GM18907 (cell line): ENCODE measurements at regions not wholly inside any gene's neighbourhood (a gene's known extent, or its start where the extent isn't known, plus 50 kb on each side); places are given as distances from the start of the nearest gene placed in this dataset.

Experiments used
- ATAC-seq: cut with Tn5 transposase; IDR thresholded peaks from one replicate; pipeline ENCODE4 v1.9.1; 2021; ENCODE audit warnings: mild to moderate bottlenecking, moderate library complexity; ENCODE audit not compliant: unreplicated experiment

DNA sequence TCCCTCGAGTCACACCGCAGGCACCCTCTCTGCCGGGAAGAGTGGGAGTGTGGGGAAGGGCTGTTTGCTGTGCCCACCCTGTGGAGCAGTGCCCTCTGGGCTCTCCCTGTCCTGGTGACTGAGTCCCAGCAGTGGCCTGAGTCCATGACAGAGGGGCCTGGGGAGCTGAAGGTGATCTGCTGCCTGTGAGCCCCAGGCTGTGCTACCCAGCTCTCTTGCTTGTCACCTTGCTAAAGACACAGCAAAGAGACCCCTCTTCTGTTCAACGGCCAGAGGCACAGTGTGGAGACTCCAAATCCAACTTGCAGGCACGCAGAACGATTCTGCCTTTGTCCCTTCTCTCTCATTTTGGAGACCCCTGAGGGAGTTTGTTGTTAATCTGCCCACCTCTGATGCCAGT lies 232.6 kb downstream of the OPA1 start:
- no peak for ATAC-seq

DNA sequence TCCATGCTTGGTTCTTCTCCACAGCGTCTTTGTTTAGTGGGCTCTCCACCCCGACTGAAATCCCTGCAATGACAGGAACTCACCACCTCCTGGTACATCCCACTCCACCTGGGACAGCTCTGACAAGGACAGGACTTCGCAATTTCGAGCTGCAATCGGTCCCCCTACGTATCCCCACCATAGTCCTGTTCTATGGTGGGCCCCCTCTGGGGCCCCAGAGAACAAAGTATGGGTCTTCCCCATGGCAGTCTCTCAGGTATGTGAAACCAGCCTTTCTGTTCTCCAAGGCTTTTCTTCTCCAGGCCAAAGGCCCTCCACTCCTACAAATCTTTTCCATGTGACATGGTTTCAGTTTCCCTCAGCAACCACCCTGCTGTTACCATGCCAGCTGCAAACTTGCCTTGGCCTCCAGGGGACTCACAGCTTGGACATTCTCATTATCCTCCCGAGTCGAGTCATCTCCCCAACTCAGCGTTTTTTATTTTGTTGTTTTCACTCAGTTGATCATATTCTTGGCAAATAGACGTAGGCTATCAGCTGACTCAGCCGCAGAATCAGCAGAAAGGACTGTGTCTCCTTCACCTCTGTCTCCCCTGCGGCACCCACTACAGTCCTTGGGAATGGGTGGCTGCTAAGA lies 233.3 kb downstream of the OPA1 start:
- ATAC-seq: no peak

DNA sequence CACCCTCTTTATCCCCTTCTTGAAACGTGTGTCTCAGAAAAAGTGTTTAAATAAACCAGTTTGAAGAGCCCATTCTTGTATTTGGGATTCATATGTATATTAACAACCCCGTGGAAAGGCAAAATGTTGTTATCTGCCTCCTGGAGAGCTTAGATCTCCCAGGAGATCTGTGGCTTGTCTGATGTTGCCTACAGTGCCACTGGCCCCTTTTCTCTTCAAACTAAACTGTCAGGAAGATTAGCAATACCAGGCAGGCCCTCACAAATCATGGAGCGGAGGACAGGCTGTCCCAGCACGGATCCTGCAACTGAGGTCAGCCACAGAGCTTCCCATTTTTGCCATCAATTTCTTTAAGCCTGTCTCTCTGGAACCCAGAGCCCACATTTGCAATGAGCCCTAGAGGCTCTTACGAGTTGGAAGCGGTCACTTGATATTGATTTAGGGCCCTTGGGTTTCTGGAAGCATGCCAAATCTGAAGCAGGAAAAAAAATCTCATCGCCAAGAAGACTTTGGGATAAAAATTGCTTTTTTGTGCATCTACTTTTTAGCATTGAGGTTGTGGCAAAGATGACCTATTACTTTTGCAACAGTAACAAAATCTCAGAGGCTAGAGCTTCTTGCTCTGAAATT lies 234.1 kb downstream of the OPA1 start:
- no peak for ATAC-seq

DNA sequence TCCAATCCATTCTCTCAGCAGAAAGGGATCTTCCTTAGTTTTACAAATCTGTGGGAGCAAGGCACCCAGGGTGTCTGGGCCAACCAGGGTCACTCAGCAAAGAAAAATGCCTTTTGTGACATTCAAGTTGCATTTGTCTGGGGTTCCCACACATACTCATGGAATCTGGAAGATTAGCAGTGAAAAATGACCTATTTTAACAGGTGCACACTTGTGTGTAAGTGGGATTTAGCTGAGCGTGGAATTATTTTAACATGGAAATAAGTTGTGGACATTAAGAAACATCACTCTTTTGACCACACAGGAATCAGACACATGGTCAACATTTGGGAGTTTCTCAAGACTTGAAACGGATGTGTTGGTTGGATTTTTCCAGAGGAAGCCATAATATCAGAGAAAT lies 234.9 kb downstream of the OPA1 start:
- ATAC-seq: no peak

DNA sequence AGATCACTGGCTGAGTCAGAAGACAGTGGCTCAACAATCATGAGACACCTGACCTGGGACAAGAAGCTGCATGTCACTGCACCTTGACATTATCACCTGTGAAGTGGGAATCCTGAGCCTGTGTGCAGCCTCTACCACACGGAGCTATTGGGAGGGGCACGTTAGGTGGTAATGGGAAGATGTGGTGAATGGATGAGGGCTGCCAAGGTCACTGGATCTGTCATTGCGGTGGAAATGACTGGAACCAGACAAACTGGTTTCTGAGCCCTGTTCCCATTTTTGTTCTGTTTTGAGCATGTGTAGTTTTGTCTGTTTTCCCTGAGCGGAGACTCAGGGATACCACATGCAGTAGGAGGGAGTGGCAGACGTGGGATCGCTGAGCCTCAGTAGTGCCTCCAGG lies 235.5 kb downstream of the OPA1 start:
- ATAC-seq: no peak

DNA sequence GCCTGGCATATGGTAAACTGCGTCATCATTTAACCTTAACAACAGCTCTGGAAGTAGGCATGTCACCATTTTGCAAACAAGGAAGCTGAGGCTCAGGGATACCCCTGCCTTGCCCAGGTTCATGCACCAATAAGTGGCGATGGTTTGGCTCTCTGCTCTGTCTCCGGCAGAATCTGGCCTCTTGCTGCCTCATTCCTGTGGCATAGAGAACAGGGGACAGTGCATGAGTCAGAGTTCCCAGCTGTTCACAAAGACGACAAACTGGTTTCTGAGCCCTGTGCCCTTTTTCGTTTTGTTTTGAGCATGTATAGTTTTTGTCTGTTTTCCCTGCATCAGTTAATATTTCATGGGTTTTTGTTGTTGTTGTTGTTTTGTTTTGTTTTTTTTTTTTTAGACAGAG lies 236.8 kb downstream of the OPA1 start:
- no peak for ATAC-seq

DNA sequence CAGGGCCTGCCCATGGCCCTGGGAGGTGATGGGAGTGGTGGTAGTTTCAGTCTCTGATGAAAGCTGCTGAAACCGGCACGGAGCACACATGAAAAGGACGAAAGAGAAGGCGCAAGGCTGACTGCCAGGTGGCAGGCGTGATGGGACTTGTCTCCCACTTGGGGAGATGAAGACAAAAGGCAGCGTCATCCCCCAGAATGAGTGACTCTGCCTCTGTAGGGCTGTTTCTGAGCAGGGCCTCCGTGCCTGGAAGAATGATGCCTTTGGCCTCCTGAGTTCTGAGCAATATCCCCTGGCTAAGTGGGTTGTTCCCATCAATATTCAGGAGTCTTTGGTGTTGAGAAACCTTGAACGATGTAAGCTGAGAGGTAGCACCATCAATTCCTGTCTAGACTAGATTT lies 237.8 kb downstream of the OPA1 start:
- ATAC-seq: no peak

DNA sequence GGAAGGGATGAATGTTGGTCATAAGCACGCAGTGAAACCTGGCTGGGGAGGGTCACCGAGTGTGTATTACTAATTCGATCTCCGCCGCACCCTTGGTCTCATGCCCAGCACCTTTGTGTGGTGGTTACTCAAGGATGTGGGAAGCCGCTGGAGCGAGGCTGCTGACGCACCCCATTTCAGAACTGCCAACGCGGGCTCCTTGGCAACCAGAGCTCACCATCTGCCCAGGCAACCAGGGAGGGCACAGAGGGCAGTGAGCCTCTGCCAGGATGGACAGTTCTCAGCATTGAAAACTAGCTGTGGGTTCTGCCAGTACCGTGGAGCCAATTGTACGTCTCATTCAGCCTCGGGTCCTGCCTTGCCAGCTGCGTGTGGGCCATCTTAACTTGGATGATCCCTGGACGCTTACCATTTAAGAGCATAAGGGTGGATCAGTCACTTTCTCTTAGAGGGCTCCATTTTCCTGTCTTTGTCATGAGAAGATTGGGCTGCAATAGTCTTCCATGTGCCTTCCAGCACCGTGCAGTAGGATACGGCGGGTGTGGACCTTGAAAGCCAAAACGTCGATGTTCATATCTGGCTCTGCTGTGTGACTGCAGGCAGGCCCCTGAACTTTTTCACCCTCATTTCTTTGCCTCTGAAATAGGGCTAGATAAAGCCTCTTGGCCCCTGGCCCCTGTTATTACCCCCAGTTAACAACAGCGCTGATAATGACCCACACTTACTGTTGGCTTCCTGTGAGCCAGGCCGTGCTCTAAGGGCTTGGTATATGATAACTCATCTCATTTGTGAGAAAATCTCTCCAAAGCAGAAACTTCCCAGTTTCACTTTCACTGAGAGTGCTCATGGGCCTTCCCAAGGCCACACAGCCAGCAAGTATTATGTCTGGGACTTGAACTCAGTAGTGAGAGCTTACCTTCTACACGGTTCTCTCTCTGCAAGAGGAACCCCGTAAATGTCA lies 238.8 kb downstream of the OPA1 start:
- peak; percentile 71 for ATAC-seq

DNA sequence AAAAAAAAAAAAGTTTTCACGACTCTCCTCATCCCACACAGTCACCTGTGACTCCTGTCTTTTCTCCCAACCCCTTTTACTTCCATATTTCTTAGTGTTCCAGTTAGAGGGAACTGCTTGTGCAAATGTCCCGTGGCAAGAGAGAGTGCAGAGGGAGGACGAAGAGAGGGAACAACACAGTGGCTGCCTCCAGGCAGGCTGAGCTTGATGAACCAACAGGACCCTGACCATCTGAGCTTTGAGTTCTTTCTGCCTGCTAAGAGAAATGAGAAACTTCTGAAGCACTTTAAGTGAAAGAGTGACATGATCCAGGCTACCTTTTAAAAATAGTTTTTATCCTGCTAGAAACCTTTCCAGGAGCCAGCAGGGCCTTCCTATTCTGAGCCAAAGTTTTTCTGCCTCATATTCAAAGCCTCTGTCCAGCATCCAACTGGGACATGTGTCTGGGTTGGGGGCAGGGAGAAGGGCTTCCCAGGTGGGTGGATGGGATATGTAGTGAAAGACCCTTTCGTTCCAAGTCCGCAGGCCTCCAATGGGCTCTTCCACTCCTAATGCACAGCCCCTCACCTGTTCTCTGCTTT lies 239.9 kb downstream of the OPA1 start:
- no peak for ATAC-seq

DNA sequence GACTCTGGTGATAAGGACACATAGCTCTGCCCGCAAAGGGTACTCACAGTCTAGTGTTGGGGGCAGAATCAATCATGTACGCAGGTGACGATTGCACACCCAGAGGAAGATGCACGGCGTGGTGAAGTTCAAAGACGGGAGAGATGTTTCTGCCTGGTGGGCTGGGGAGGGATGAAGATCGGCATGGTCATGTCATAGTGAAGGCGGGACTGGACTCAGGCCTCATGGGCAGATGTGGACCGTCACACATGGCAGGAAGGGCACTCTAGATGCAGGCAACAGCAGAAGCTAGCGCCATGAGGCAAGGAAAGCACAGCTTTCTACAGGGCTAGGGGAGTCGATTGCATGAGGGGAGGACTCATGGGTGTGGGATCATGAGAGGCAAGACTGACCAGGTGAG lies 240.6 kb downstream of the OPA1 start:
- ATAC-seq: no peak

DNA sequence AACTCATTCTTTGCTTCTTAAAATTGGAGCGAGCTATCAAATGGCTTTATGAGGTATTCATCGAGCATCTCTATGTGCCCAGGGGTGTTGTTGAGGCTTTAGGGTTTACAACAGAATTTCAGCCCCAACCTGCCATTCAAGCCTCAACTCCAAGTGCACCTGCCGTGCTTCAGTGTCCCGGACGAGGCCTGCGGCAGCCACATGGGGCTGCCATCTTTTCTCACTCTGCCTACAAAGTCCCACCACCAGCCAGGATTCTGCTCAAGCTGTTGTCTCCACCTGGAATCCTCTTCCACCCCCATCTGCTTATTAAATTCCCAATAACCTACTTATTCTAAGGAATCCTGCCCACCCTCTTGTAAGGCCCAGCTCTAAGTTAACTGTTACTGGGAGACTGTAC lies 242.4 kb downstream of the OPA1 start:
- no peak for ATAC-seq

DNA sequence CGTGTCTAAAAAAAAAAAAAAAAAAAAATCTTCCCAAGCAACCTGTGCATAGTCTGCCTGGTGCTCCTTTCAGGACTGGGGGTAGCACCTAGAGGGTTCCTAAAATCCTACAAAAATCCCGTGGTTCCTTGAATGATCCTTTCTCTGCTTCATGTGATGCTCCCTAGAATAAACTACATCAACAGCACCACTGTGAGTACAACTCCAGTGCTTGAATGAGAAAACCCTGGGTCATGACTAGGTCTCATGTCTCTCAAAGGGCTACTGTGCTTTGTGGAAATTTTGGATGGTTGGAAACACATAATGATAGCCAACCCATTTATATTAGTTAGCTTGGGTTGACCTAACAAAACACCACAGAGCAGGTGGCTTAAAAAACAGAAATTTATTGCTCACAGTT lies 243.5 kb downstream of the OPA1 start:
- no peak for ATAC-seq

DNA sequence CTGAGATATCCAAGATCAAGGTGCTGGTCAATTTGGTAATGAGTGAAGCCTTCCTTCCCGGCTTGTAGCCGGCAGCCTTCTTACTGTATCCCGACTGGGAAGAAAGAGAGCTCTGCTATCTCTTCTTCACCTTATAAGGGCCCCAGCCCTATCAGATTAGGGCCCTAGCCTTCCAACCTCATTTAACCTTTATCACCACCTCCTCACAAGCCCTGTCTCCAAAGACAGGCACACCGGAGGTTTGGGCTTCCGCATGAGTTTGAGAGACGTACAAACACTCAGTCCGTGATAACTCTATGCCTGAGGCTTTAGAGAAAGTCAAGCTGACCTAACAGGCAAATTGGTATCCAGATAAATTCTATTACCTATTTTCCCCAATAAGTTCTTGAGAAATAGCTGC lies 243.9 kb downstream of the OPA1 start:
- ATAC-seq: no peak

DNA sequence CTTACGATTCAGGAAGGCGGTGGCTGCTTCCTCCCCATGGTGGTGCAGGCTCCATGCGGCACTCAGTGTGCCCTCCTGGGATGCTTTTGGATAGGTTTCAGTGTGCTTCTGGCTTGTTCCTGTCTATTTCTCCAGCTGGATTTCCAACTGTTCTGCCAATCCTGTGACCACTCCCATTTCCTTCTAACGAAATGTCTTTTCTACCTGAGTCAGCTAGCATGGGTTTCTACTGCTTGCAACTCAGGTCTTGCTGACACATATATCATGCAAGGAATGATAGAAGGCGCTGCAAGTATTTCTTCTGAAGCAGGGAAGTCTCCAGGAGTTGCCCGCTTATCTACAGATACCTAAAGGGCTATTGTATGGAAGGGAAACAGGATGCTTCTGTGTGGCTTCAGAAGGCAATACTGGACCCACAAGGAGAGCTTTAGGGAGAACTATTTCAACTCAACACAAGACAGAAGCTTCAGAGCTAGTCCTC lies 244.4 kb downstream of the OPA1 start:
- no peak for ATAC-seq

DNA sequence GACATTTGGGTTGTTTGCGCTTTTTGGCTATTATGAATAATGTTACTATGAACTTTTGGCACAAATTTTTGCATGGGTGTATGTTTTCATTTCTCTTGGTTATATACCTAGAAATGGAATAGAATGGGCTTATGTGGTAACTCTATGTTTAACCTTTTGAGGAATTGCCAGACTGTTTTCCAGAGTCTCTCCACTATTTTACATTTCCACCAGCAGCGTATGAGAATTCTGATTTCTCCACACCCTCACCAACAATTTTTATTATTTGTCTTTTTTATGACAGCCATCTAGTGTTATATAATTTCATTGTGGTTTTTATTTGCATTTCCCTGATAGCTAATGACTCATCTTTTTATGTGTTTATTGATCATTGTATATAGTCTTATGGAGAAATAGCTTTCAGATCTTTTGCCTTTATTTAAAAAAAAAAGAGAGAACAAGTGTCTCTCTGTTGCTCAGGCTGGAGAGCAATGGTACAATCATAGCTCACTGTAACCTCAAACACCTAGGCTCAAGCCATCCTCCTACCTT lies 247.2 kb downstream of the OPA1 start:
- no peak for ATAC-seq

DNA sequence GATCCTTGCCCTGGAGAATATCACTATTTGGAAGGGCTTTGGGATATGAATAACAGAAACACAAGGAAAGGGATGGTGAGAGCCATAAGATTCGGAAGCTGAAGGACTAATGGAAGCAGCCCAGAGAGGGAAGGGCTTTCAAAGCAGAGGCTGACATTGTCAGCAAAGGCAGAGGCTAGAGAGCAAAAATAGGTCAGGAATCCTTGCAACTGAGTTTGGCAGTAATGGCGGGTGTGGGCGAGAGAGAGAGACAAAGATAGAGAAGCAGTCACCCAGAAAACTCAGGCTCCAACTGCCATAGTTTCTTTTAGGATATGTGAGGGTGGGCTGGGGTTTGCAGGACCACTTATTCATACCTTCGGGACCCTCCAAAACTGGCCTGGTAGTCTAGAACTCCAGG lies 248.6 kb downstream of the OPA1 start:
- no peak for ATAC-seq

DNA sequence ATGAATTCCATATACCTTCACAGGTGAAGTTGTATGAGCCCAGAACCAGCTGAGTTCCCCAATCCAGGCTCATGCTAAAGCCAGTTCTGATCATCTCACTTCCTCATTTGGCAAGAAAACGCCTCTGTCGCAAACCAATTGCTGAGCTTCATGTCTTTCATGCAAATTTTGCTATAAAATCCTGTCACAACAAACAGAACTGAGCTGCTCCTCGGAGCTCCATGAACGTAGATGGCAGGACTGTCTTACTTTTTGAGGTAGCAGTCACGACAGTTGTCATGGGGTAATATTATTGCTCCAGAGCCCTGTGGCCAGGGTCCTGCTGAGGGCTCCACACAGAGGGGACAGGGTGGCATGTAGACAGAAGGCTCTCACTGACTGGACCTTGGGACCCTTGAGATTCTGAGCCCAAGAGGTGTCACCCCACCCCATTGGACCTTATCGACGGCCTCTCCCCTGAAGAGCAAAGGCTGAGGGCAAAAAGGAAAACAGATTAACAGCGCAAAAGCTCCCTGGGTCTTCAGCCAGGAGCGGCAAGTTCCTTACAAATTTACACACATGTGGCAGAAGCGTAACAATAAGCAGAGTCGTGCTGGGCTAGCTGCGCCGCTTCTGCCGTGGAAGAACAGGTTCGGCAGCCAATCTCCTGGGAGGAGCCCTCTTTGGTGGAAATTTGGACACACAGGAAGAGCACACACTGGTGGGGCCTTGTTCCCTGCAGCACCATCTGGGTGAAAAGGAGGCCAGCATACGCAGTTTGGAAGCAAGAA lies 249.2 kb downstream of the OPA1 start:
- ATAC-seq: peak; percentile 68

DNA sequence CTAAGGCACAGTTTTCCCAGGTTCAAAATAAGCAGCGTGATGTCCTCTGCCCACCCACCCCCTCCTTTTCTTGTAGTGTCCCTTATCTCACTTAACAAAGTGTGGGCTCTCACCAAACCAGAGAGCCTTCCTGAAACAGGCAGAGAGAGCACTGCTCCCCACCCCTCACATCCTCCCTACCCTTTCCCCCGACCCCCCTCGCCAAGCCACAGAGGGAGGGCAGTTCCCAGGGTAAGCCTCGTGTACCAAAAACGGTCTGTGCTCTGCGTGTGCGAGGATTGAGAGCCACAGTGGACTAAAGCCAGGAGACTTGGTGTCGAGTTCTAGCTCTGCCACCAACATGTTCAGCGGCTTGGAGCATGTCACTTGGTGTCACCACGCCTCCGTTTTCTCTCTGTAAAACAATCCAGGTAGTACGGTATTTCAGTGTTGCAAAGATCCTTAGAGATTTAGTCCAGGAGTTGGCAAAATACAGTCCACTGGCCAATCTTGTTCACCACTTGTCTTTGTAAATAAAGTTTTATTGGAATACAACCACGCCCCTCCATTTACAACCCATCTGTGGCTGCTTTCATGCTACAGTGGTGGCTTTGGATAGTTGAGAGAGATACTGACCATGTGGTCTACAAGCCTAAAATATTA lies 249.9 kb downstream of the OPA1 start:
- no peak for ATAC-seq

DNA sequence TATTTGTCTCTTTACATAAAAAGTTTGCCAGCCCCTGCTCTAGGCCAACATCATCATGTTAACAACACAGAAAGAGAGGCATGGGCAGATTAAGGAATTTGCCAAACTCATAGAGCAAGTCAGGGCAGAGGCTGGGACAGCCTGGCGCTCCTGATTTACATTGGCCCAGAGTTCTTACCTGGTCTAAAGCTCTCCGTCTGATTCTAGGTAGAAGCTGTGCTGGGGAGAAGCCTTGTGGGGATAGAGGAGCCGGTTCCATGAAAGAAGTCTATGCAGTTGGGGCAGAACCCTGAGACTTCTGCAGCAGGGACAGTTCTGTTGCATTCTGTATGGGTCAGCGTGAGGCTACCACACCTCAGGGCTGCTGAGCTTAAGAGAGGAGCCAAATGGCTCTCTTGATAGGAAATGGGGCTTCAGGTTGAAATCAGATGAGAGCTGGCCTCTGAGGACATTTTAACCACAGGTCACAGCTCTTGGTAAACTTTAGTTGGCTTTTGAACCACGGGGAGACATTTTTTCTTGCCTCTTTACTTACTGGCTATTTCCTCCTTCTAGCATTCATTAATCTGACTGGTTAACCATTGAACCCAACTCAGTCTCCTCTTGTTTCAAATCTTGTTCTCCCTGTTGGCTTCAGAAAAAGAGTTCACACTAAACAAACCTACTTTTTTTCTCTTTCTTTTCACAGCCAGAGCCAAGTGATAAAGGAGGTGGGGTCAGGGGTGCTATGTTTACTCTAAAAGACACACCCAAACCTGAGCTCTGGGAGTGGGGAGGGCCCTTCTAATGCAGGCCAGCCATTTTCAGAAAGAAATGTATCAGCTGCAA lies 250.7 kb downstream of the OPA1 start:
- peak; percentile 70 for ATAC-seq
